ENCODE measurements at regions not wholly inside any gene's neighbourhood (a gene's known extent, or its start where the extent isn't known, plus 50 kb on each side); places are given as distances from the start of the nearest gene placed in this dataset.

- no peak for DNase-seq (ENCODE audit: low read depth, low spot score)
These were observed 1329.8 kb downstream of the DSC3 start for GRCh38 chr18:29712785-29713184.

- DNase-seq (ENCODE audit: low read depth, low spot score) = peak; percentile 93
These were observed 1330.6 kb downstream of the DSC3 start for GRCh38 chr18:29711932-29712331.

GRCh38 chr18:29693334-29693733 lies 1349.2 kb downstream of the DSC3 start:
- DNase-seq (ENCODE audit: low read depth, low spot score) = no peak

GRCh38 chr18:29681578-29681977 lies 1361.0 kb downstream of the DSC3 start:
- DNase-seq (ENCODE audit: low read depth, low spot score) = no peak

GRCh38 chr18:29664278-29665036 lies 1378.1 kb downstream of the DSC3 start:
- DNase-seq (ENCODE audit: low read depth, low spot score) = no peak

GRCh38 chr18:29661924-29662323 lies 1380.6 kb downstream of the DSC3 start:
- no peak for DNase-seq (ENCODE audit: low read depth, low spot score)

GRCh38 chr18:29660777-29661176 lies 1381.8 kb downstream of the DSC3 start:
- DNase-seq (ENCODE audit: low read depth, low spot score) = no peak

- DNase-seq (ENCODE audit: low read depth, low spot score) = no peak
These were observed 1388.8 kb downstream of the DSC3 start for GRCh38 chr18:29653671-29654215.

GRCh38 chr18:29652797-29653196 lies 1389.7 kb downstream of the DSC3 start:
- DNase-seq (ENCODE audit: low read depth, low spot score) = no peak

GRCh38 chr18:29651122-29651680 lies 1391.3 kb downstream of the DSC3 start:
- no peak for DNase-seq (ENCODE audit: low read depth, low spot score)

GRCh38 chr18:29648891-29649290 lies 1393.7 kb downstream of the DSC3 start:
- no peak for DNase-seq (ENCODE audit: low read depth, low spot score)

- DNase-seq (ENCODE audit: low read depth, low spot score) = no peak
These were observed 1394.8 kb downstream of the DSC3 start for GRCh38 chr18:29647700-29648099.

- DNase-seq (ENCODE audit: low read depth, low spot score) = no peak
These were observed 1398.3 kb downstream of the DSC3 start for GRCh38 chr18:29644276-29644675.

GRCh38 chr18:29629493-29630036 lies 1413.0 kb downstream of the DSC3 start:
- no peak for DNase-seq (ENCODE audit: low read depth, low spot score)

GRCh38 chr18:29626094-29626493 lies 1416.4 kb downstream of the DSC3 start:
- no peak for DNase-seq (ENCODE audit: low read depth, low spot score)

GRCh38 chr18:29616867-29617266 lies 1425.7 kb downstream of the DSC3 start:
- DNase-seq (ENCODE audit: low read depth, low spot score) = no peak

- DNase-seq (ENCODE audit: low read depth, low spot score) = no peak
These were observed 1432.1 kb upstream of the CDH2 start for GRCh38 chr18:29608982-29609381.

- DNase-seq (ENCODE audit: low read depth, low spot score) = no peak
These were observed 1428.4 kb upstream of the CDH2 start for GRCh38 chr18:29605365-29605764.

- no peak for DNase-seq (ENCODE audit: low read depth, low spot score)
These were observed 1420.0 kb upstream of the CDH2 start for GRCh38 chr18:29596959-29597358.

GRCh38 chr18:29594493-29594892 lies 1417.6 kb upstream of the CDH2 start:
- no peak for DNase-seq (ENCODE audit: low read depth, low spot score)

- DNase-seq (ENCODE audit: low read depth, low spot score) = no peak
These were observed 1411.6 kb upstream of the CDH2 start for GRCh38 chr18:29588446-29589100.

GRCh38 chr18:29586210-29586609 lies 1409.3 kb upstream of the CDH2 start:
- DNase-seq (ENCODE audit: low read depth, low spot score) = peak; percentile 33
